Keratinocyte (primary cell): ENCODE measurements at regions not wholly inside any gene's neighbourhood (a gene's known extent, or its start where the extent isn't known, plus 50 kb on each side); places are given as distances from the start of the nearest gene placed in this dataset.

Experiments used
- DNase-seq: peaks from one replicate; pipeline ENCODE4 v3.0.0-alpha.2; 2011; ENCODE audit warnings: low read depth, missing footprints, low spot score
- FAIRE-seq: peaks from 2 replicates; lab custom pipeline; 2011; peaks lifted over from hg19 to GRCh38; lab: Jason Lieb, UNC
- H2AFZ ChIP-seq: 2 replicates; pipeline ENCODE4 v1.6.0; 2012; ENCODE audit warnings: low read length, control low read depth, inconsistent platforms; ENCODE audit not compliant: control insufficient read depth
- H3K27ac ChIP-seq: 2 replicates; pipeline ENCODE4 v1.5.1; 2011; ENCODE audit warnings: low read length; ENCODE audit not compliant: control insufficient read depth, insufficient read depth
- H3K27me3 ChIP-seq: 3 replicates; pipeline ENCODE4 v1.6.0; 2011; ENCODE audit warnings: low read length; ENCODE audit not compliant: control insufficient read depth, insufficient read depth; ENCODE audit errors: extremely low read depth
- H3K36me3 ChIP-seq, 2 experiments: 2 replicates in 1 of 2; 3 replicates in 1 of 2; pipeline ENCODE4 v1.5.1; 2011; ENCODE audit warnings: low read length in 2 of 2, mild to moderate bottlenecking in 1 of 2; ENCODE audit not compliant: control insufficient read depth in 2 of 2, insufficient read depth in 2 of 2; ENCODE audit errors: extremely low read depth in 1 of 2
- H3K4me1 ChIP-seq: 3 replicates; pipeline ENCODE4 v1.5.1; 2011; ENCODE audit warnings: low read length; ENCODE audit not compliant: control insufficient read depth, insufficient read depth; ENCODE audit errors: extremely low read depth
- H3K4me2 ChIP-seq: 3 replicates; pipeline ENCODE4 v1.6.0; 2011; ENCODE audit warnings: low read depth, low read length; ENCODE audit not compliant: control insufficient read depth, insufficient read depth; ENCODE audit errors: extremely low read depth
- H3K4me3 ChIP-seq, 3 experiments: fragments of 200-600 bp in 1 of 3; sonication (generic) in 1 of 3; 2 replicates in 2 of 3; 3 replicates in 1 of 3; pipeline ENCODE4 v1.5.1; 2011 to 2016; ENCODE audit warnings: low read length in 3 of 3, mild to moderate bottlenecking in 3 of 3, control low read depth in 2 of 3, inconsistent platforms in 1 of 3, low read depth in 1 of 3, mixed read lengths in 1 of 3, mixed run types in 1 of 3, moderate library complexity in 1 of 3; ENCODE audit not compliant: control insufficient read depth in 2 of 3, insufficient read depth in 2 of 3; ENCODE audit errors: extremely low read depth in 1 of 3
- H3K79me2 ChIP-seq: 2 replicates; pipeline ENCODE4 v1.6.0; 2012; ENCODE audit warnings: low read length; ENCODE audit not compliant: control insufficient read depth, insufficient read depth
- H3K9ac ChIP-seq: 3 replicates; pipeline ENCODE4 v1.6.0; 2011; ENCODE audit warnings: low read length; ENCODE audit not compliant: control insufficient read depth, insufficient read depth; ENCODE audit errors: extremely low read depth
- H3K9me1 ChIP-seq: 3 replicates; pipeline ENCODE4 v1.6.0; 2011; ENCODE audit warnings: low read length; ENCODE audit not compliant: control insufficient read depth, insufficient read depth; ENCODE audit errors: extremely low read depth
- H3K9me3 ChIP-seq: 2 replicates; pipeline ENCODE4 v1.5.1; 2012; ENCODE audit warnings: low read depth, low read length; ENCODE audit not compliant: control insufficient read depth
- H4K20me1 ChIP-seq: 3 replicates; pipeline ENCODE4 v1.6.0; 2011; ENCODE audit warnings: low read length; ENCODE audit not compliant: control insufficient read depth, insufficient read depth; ENCODE audit errors: extremely low read depth
- EZH2 ChIP-seq: IDR thresholded peaks from one replicate; pipeline ENCODE4 v1.6.1; 2012; ENCODE audit warnings: inconsistent platforms, mild to moderate bottlenecking, low read length, moderate library complexity
- dilution Hi-C: fragments of 300-500 bp; cut with MboI; formaldehyde crosslinking; loops from one replicate; pipeline ENCODE4 v1.7.0; 2020; ENCODE audit warnings: low sequenced_read_pairs; ENCODE audit not compliant: extremely low pct_ligation_motif_present
- TF ChIP-seq, protein P1 (sequence below), 3 experiments: IDR thresholded peaks in 1 of 3; conservative IDR thresholded peaks in 1 of 3; optimal IDR thresholded peaks in 1 of 3; 2 replicates in 2 of 3; 3 replicates in 1 of 3; pipeline versions ENCODE3 to v1.5.1; 2011; ENCODE audit warnings: low read length in 3 of 3, mild to moderate bottlenecking in 3 of 3, moderate library complexity in 2 of 3, control low read depth in 1 of 3, inconsistent platforms in 1 of 3; ENCODE audit not compliant: insufficient read depth in 2 of 3; ENCODE audit errors: extremely low read depth in 1 of 3

DNA sequence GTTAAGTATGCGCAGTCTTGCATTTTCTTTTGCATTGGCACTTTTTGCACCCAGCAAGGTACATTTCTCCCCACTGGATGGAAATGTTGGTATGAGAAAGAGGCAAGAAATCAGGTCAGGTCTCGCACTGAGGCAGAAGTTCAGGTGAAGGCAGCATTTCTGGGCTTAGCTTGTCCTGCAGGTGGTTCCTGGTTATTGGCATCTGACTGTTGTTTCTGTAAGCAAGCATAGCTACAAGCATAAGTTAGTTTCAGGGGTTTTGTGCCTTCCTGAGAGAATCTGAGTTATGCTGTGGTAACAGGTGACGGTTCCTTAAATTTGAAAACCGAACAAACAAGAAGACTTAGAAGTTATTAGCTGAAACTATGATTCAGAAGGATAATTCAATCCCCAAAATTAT lies 139.4 kb upstream of the GRM7 start:
- no peaks in the 10 kb centered on the region for H3K4me1 ChIP-seq
- no peaks in the 10 kb centered on the region for H3K79me2 ChIP-seq
- no peak overlapping the region for H2AFZ ChIP-seq
- no peak overlapping the region for H3K4me2 ChIP-seq
- no peaks in the 10 kb centered on the region for H3K27me3 ChIP-seq
- no peaks in the 10 kb centered on the region for H3K36me3 ChIP-seq
- no peaks in the 10 kb centered on the region for H3K9me3 ChIP-seq
- FAIRE-seq (no peak), DNase-seq (no peak)
- H3K9me1 ChIP-seq = no peaks in the 10 kb centered on the region
- H3K27ac ChIP-seq = no peak overlapping the region
- H3K9ac ChIP-seq = no peak overlapping the region
- dilution Hi-C loops = no loop called here
- no peak overlapping the region for H3K4me3 ChIP-seq
- TF ChIP-seq EZH2 = no peak
- TF ChIP-seq, protein P1, sequence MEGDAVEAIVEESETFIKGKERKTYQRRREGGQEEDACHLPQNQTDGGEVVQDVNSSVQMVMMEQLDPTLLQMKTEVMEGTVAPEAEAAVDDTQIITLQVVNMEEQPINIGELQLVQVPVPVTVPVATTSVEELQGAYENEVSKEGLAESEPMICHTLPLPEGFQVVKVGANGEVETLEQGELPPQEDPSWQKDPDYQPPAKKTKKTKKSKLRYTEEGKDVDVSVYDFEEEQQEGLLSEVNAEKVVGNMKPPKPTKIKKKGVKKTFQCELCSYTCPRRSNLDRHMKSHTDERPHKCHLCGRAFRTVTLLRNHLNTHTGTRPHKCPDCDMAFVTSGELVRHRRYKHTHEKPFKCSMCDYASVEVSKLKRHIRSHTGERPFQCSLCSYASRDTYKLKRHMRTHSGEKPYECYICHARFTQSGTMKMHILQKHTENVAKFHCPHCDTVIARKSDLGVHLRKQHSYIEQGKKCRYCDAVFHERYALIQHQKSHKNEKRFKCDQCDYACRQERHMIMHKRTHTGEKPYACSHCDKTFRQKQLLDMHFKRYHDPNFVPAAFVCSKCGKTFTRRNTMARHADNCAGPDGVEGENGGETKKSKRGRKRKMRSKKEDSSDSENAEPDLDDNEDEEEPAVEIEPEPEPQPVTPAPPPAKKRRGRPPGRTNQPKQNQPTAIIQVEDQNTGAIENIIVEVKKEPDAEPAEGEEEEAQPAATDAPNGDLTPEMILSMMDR (optimal IDR thresholded peaks at IDR 0.05 in 1 of 3, IDR thresholded peaks at IDR 0.05 in 1 of 3, conservative IDR thresholded peaks at IDR 0.05 in 1 of 3; ENCODE audit: extremely low read depth in 1 of 3, insufficient read depth in 2 of 3, low read length in 3 of 3) = no peak
- no peaks in the 10 kb centered on the region for H4K20me1 ChIP-seq

DNA sequence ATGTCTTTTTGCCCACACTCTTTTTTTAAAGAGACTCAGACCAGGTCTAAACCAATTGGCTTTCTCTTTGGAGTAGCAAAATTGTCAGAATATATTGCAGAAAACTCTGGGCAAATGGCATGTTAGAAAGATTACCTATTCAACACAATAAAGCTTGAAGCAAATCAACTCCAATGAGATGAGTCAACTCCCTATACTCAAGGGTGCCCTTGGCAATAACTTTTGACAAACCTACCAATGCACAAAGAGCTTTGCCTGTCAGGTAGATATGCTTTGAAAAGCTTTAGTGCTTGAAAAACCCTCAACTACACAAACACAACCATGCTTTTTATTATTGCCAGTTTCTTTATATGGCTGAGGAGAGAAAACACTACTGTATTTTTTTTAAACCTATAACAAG lies 137.7 kb upstream of the GRM7 start:
- Histone ChIP-seq H3K36me3 (no peaks in the 10 kb centered on the region), H3K4me1 (no peaks in the 10 kb centered on the region), H3K4me3 (no peak overlapping the region), H3K27ac (no peak overlapping the region), H3K4me2 (no peak overlapping the region), H3K79me2 (no peaks in the 10 kb centered on the region), H2AFZ (no peak overlapping the region), H3K9ac (no peak overlapping the region), H4K20me1 (no peaks in the 10 kb centered on the region), H3K9me1 (no peaks in the 10 kb centered on the region), H3K27me3 (no peaks in the 10 kb centered on the region), H3K9me3 (no peaks in the 10 kb centered on the region)
- no peak for DNase-seq
- TF ChIP-seq EZH2 = no peak
- TF ChIP-seq, protein P1 (optimal IDR thresholded peaks at IDR 0.05 in 1 of 3, IDR thresholded peaks at IDR 0.05 in 1 of 3, conservative IDR thresholded peaks at IDR 0.05 in 1 of 3; ENCODE audit: extremely low read depth in 1 of 3, insufficient read depth in 2 of 3, low read length in 3 of 3) = no peak
- dilution Hi-C loops = no loop called here
- FAIRE-seq = no peak
